ENCODE measurements at regions not wholly inside any gene's neighbourhood (a gene's known extent, or its start where the extent isn't known, plus 50 kb on each side); places are given as distances from the start of the nearest gene placed in this dataset.

DNA sequence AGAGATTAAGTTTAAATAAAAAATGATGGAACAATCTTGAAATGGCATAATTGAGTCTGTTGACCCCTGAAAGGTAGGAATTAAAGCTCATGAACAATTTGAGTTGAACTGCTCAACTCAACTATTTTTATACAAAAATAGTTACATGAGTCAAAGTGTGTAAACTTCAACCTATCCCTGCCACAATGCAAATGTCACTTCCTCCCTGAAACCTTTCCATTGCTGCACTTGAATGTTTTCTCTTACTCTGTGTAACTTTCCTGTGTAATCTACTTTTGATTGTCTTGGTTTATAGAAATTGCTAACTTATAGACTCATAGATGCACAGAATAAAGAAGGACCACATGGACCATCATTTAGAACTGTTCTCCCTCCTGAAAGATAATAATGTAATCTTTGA, 218.5 kb downstream of the GBA3 start:
- Histone ChIP-seq H2BK120ac (ENCODE audit: low read depth, low read length) (no peak overlapping the region), H2BK5ac (ENCODE audit: low read depth, low read length, poor library complexity, severe bottlenecking) (no peak overlapping the region), H2AFZ (replicated peaks; ENCODE audit: low read length, poor library complexity) (no peak overlapping the region), H3K4me3 (ENCODE audit: insufficient read depth, low read depth, low read length) (no peak overlapping the region), H2AK5ac (ENCODE audit: low read depth, low read length) (no peak overlapping the region), H3K27ac (ENCODE audit: insufficient read depth, low read length) (no peak overlapping the region), H2BK20ac (ENCODE audit: low read depth, low read length) (no peak overlapping the region), H4K5ac (ENCODE audit: low read depth, low read length) (no peak overlapping the region), H4K8ac (ENCODE audit: low read depth in 2 of 2, low read length in 2 of 2) (no peak overlapping the region), H3K9me3 (ENCODE audit: control insufficient read depth, insufficient read depth, low read length) (peaks cover 5% of the 10 kb centered on the region), H4K20me1 (ENCODE audit: insufficient read depth, low read length) (no peaks in the 10 kb centered on the region), H3K4me2 (ENCODE audit: low read depth, low read length) (no peak overlapping the region), H3K4ac (ENCODE audit: low read depth, low read length) (no peak overlapping the region), H3K14ac (replicated peaks; ENCODE audit: low read depth, low read length) (no peak overlapping the region), H3K79me1 (ENCODE audit: low read depth in 1 of 2, low read length in 2 of 2) (no peaks in the 10 kb centered on the region), H3K27me3 (ENCODE audit: control insufficient read depth, insufficient read depth, low read length) (no peaks in the 10 kb centered on the region), H3K4me1 (ENCODE audit: control insufficient read depth, insufficient read depth, low read length) (no peaks in the 10 kb centered on the region), H3K56ac (ENCODE audit: extremely low read depth, insufficient read depth, low read length) (no peak overlapping the region), H4K91ac (ENCODE audit: insufficient read depth, low read depth, low read length) (no peak overlapping the region), H3K9ac (ENCODE audit: low read depth, low read length) (no peak overlapping the region), H3K18ac (ENCODE audit: low read depth, low read length) (no peak overlapping the region), H2AK9ac (replicated peaks; ENCODE audit: low read depth, low read length, poor library complexity) (no peak overlapping the region), H3K23ac (ENCODE audit: low read depth, low read length) (no peak overlapping the region), H3K9me1 (ENCODE audit: insufficient read depth, low read length) (no peaks in the 10 kb centered on the region), H3K36me3 (ENCODE audit: control insufficient read depth, insufficient read depth, low read length) (no peaks in the 10 kb centered on the region), H2BK15ac (ENCODE audit: low read depth, low read length) (no peak overlapping the region)
- ChIA-PET POLR2A (ENCODE audit: unreplicated experiment) (no interaction called here), CTCF (no interaction called here)
- in situ Hi-C loops (cut with MboI; ENCODE audit: low sequenced_read_pairs) = no loop called here
- DNase-seq (no peak), ATAC-seq (ENCODE audit: low read depth) (no peak)
- TF ChIP-seq RAD21 (IDR thresholded peaks at IDR 0.05; ENCODE audit: low read length) (no peak), MXI1 (IDR thresholded peaks at IDR 0.05; ENCODE audit: borderline replicate concordance, low read depth, low read length) (no peak), RCOR1 (IDR thresholded peaks at IDR 0.05; ENCODE audit: insufficient replicate concordance, low read length) (no peak)
- TF ChIP-seq, protein P1, sequence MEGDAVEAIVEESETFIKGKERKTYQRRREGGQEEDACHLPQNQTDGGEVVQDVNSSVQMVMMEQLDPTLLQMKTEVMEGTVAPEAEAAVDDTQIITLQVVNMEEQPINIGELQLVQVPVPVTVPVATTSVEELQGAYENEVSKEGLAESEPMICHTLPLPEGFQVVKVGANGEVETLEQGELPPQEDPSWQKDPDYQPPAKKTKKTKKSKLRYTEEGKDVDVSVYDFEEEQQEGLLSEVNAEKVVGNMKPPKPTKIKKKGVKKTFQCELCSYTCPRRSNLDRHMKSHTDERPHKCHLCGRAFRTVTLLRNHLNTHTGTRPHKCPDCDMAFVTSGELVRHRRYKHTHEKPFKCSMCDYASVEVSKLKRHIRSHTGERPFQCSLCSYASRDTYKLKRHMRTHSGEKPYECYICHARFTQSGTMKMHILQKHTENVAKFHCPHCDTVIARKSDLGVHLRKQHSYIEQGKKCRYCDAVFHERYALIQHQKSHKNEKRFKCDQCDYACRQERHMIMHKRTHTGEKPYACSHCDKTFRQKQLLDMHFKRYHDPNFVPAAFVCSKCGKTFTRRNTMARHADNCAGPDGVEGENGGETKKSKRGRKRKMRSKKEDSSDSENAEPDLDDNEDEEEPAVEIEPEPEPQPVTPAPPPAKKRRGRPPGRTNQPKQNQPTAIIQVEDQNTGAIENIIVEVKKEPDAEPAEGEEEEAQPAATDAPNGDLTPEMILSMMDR (conservative IDR thresholded peaks at IDR 0.05; ENCODE audit: low read depth, low read length) = no peak
- intact Hi-C loops (cut with micrococcal nuclease) = no loop called here
- dilution Hi-C loops (cut with HindIII; ENCODE audit: low sequenced_read_pairs, unreplicated experiment) = no loop called here
- BruUV-seq (replicated peaks) = no TSS peak
